KOPT-K1 (cell line): ENCODE measurements at regions not wholly inside any gene's neighbourhood (a gene's known extent, or its start where the extent isn't known, plus 50 kb on each side); places are given as distances from the start of the nearest gene placed in this dataset.

Source experiments
- H3K27ac ChIP-seq: fragments of 200-600 bp; sonication (generic); 2 replicates; pipeline ENCODE4 v1.5.1; 2016; ENCODE audit warnings: antibody characterized with exemption, mild to moderate bottlenecking, low read depth, low read length; ENCODE audit not compliant: poor library complexity, severe bottlenecking
- H3K36me3 ChIP-seq: fragments of 200-600 bp; sonication (generic); 2 replicates; pipeline ENCODE4 v1.5.1; 2017; ENCODE audit warnings: antibody characterized with exemption, mild to moderate bottlenecking, low read length, moderate library complexity; ENCODE audit not compliant: insufficient read depth
- H3K9me3 ChIP-seq: fragments of 200-600 bp; sonication (generic); 2 replicates; pipeline ENCODE4 v1.5.1; 2017; ENCODE audit warnings: antibody characterized with exemption, low read length, mild to moderate bottlenecking; ENCODE audit not compliant: insufficient read depth, poor library complexity, severe bottlenecking

DNA sequence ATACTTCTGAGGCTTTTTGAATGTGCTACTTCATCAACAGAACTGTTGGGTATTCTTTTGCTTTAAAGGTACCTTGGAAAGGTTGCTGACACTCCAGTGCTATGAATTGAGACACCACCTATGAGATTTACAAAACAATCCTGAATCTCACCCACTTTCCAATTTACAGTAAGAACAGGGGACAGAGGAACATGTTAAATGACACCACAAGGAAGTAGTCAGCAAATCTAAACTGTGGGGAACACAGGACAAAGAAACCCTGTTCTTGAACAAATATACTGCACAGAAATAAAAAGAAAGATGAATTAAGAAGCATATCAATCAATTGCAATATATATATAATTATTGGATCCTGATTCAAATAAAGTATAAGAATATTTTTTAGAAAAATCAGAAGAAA, 216.7 kb upstream of the ARID1B start:
- Histone ChIP-seq H3K27ac (no peak overlapping the region), H3K36me3 (no peaks in the 10 kb centered on the region), H3K9me3 (no peaks in the 10 kb centered on the region)

DNA sequence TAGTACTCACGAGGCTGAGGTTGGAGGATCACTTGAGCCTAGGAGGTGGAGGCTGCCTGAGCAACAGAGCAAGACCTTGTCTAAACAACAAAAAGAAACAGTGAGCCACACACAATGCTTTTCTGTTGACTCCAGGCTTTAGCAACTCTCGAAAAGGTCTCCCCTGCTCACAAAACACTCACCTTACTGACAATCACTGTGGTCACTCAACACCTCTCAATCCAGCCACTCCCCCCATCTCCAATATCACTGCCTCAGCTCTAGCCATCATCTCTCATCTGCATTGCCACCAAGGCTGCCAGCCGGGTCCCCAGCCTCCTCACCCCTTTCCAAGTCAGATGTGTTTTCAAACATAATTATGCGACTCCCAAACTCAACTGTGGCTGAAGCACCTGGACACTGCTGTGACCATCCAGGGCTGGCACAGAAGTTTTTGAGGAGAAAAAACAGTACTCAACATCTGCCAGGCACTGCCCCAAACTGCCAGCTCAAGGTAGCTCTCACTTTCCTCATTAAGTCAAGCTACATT, 218.0 kb upstream of the ARID1B start:
- Histone ChIP-seq H3K36me3 (no peaks in the 10 kb centered on the region), H3K27ac (no peak overlapping the region), H3K9me3 (no peaks in the 10 kb centered on the region)

DNA sequence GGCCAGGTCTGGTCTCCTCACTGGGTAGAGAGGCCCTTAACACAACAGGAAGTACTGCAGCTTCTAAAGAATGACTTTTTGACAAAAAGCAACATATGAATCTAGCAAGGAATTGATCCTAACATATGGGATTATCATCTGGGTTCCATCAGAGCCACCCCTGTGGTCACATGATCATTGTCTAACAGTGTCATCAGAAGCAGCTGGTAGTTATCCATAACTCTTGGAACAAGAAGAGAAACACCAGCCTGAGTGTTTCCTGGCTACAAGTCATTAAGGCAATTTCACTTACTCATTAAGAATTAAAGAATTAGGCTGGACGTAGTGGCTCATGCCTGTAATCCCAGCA, 219.3 kb upstream of the ARID1B start:
- Histone ChIP-seq H3K27ac (no peak overlapping the region), H3K36me3 (no peaks in the 10 kb centered on the region), H3K9me3 (no peaks in the 10 kb centered on the region)

DNA sequence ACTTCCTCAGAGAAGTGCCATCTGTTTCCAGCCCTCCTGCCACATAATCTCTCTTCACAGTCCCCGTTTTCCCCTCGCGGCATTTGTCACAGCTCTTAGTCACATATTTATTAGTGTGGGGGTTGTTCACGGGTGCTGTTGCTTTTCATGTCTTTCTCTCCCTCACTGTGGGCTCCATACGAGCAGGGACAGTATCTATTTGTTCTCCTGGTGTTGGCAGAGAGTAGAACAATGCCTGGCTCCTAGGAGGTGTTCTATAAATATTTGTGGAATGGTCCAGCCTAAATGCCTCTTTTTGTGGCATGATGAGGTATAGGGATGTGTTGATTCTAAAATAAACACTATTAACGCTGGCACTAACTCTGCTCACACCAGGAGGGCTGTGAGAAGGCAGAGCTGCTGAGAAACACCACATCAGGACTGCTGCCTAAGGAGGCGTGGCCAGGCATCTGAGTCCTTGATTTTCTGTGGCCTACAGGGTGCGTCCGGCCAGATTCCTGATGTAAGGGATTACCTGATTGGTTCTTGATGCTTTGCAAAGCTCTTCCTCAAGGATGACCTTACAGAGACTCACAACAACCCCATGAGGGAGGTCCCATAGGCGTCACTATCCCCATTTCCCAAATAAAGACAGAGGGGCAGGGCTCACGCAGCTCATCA, 219.8 kb upstream of the ARID1B start:
- Histone ChIP-seq H3K9me3 (no peaks in the 10 kb centered on the region), H3K36me3 (no peaks in the 10 kb centered on the region), H3K27ac (no peak overlapping the region)

DNA sequence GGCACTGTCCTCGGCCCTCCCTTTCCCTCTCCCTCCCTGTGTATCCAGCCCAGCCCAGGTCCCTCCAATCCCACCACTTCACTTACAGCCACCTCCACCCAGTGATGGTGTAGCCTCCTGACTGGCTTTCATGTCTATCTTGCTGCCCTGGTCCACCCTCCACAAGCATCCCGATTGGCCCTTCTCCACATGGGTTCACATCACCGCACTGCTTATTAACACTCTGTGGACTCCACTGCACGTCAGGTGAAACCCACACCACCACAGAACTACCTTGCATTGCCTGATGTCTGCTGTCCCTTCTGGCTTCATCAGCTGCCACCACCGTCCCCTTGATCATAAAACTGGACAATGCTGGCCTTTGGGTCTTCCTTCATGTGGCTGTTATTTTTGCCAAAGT, 220.4 kb upstream of the ARID1B start:
- Histone ChIP-seq H3K9me3 (no peaks in the 10 kb centered on the region), H3K36me3 (no peaks in the 10 kb centered on the region), H3K27ac (no peak overlapping the region)

DNA sequence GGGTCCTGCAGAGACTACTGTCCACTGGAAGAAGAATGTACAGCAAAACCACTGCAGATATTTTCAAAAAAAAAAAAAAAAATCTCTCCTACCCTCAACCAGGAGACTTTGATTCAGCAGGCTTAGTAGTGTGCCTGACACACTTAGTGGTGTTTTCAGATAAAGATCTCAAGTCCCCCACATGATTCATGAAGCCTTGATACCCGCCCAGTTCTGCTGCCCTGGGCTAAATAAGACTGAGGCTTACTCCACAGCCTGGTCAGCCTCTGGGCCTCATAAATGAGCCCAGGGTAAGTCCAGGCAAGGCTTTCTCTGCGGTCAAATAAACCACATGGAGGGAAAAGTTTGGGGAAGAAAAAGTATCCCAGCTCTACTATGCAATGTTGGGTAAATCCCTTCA, 222.1 kb upstream of the ARID1B start:
- no peaks in the 10 kb centered on the region for H3K36me3 ChIP-seq
- H3K9me3 ChIP-seq = no peaks in the 10 kb centered on the region

DNA sequence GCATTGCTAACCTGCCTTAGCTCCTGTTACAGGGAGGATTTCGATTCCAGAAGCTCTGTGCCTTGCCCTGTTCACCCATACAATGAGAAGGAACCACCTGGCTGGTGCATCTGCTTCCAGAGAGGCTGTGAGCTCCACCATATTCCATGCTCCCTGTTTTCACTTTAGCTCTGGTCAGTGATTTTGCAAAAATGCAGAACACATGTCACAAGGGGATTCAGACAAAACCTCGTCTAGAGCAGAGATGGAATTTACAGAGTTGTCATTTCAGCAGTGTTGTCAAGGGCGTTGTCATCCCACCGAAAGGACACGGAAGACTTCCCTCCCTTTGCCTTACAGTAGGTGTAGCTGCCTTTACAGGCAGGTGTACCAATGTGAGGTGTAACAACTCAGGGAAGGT, 223.0 kb upstream of the ARID1B start:
- no peaks in the 10 kb centered on the region for H3K36me3 ChIP-seq
- H3K9me3 ChIP-seq = no peaks in the 10 kb centered on the region
- no peak overlapping the region for H3K27ac ChIP-seq

More for the DNA sequence above, 222.1 kb upstream of the ARID1B start:
- H3K27ac ChIP-seq = no peak overlapping the region

DNA sequence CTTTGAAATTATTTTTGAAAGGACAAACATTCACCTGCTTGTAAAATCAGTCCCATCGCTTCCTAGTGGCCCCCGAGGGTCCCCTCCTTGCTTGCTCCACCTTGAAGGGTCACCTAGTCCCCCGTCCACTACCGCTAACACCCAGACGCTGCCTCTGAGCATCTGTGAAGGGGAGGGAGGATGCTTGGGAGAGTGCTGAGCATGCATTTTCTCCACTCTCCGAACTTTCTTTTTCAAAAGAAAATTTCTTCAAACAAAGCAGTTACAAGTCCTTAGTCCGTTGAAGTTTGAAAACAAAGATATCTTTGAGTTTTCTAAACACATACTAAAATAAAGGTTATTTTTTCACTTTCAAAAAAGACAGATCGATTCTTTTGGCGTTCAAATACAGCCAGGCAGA, 224.3 kb upstream of the ARID1B start:
- H3K36me3 ChIP-seq = no peaks in the 10 kb centered on the region
- no peaks in the 10 kb centered on the region for H3K9me3 ChIP-seq
- no peak overlapping the region for H3K27ac ChIP-seq

DNA sequence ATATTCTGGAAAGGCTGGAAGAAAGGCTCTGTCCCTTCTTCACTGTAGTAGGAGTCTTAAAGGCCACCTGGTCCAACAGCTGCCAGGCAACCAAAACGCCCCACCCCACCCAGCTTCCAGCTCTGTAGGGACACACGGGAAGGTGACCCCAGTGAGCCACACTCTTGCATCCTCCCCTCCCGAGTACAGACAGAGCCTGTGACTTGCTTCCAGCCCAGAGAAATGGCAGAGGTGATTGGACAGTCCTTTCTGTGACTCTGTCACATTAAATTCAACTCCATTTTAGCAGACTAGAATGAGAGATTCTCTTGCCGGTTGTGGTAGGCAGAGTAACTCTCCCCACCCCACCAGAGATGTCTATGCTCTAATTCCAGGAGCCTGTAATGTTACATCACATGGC, 226.2 kb upstream of the ARID1B start:
- no peaks in the 10 kb centered on the region for H3K9me3 ChIP-seq
- no peak overlapping the region for H3K27ac ChIP-seq
- no peaks in the 10 kb centered on the region for H3K36me3 ChIP-seq

DNA sequence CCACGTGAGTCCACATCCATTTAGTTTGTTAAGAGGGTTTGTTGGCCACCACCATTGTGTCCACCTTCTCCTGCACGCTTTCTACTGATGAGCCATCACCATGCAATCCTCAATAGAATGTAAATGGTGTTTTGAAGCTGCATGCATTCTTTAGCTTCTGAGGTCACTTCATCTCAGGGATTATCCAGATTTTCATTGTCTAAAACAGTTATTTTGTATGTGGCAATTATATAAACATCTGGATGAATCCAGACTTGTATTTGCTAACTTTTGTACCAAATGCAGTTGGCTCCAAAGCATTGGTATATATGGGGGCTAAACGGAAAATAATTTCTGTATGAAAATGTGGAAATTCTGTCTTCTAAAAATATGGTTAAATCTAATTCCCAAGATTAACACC, 231.2 kb upstream of the ARID1B start:
- H3K27ac ChIP-seq = no peak overlapping the region
- no peaks in the 10 kb centered on the region for H3K36me3 ChIP-seq
- no peaks in the 10 kb centered on the region for H3K9me3 ChIP-seq

DNA sequence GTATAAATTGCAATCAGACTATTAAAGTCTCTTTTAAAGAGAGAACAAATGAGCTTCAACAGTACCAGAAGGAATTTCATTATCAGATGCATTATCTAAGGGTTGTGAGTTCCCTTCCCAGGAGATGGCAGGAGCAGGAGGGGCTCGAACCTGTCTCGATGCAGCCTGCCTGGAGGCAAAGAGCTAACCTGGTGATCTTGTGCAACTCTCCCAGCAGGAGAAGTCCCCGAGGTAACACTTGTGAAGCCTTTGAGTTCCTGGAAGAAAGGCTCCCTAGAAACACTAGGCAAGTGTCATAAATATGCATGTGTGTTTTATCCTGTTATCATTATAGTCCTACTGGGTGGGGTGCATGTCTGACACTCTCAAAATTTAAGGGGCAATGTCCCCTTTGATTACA, 232.2 kb upstream of the ARID1B start:
- Histone ChIP-seq H3K36me3 (no peaks in the 10 kb centered on the region), H3K9me3 (no peaks in the 10 kb centered on the region), H3K27ac (no peak overlapping the region)

DNA sequence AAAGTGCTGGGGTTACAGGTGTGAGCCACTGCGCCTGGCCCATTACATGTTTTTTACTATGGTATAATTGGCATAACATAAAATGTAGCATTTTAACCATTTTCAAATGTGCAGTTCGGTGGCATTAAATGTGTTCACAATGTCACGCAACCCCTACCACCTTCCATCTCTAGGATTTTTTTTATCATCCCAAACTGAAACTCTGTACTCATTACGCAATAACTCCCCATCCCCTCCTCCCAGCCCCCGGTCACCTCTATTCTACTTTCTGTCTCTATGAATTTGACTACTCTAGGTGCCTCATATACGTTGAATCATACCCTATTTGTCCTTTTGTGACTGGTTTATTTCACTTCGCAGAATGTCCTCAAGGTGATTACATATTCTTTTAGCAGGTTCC, 233.1 kb upstream of the ARID1B start:
- H3K9me3 ChIP-seq = no peaks in the 10 kb centered on the region
- H3K27ac ChIP-seq = no peak overlapping the region
- H3K36me3 ChIP-seq = no peaks in the 10 kb centered on the region

DNA sequence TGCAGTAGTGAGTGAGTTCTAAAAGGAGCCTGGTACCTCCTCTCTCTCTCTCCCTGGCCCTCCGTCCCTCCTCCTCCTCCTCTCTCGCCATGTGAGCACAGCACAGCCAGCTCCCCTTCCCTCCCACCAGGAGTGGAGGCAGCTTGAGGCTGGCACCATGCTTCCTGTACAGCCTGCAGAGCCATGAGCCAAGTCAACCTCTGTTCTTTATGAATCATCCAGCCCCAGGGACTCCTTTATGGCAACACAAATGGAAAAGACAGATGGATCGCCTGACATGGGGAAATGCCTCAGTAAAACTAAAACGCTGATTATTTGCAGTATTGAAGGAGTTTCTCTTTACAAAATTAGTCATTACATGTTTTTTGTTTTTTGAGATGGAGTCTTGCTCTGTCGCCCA, 233.7 kb upstream of the ARID1B start:
- Histone ChIP-seq H3K9me3 (no peaks in the 10 kb centered on the region), H3K36me3 (no peaks in the 10 kb centered on the region), H3K27ac (no peak overlapping the region)

DNA sequence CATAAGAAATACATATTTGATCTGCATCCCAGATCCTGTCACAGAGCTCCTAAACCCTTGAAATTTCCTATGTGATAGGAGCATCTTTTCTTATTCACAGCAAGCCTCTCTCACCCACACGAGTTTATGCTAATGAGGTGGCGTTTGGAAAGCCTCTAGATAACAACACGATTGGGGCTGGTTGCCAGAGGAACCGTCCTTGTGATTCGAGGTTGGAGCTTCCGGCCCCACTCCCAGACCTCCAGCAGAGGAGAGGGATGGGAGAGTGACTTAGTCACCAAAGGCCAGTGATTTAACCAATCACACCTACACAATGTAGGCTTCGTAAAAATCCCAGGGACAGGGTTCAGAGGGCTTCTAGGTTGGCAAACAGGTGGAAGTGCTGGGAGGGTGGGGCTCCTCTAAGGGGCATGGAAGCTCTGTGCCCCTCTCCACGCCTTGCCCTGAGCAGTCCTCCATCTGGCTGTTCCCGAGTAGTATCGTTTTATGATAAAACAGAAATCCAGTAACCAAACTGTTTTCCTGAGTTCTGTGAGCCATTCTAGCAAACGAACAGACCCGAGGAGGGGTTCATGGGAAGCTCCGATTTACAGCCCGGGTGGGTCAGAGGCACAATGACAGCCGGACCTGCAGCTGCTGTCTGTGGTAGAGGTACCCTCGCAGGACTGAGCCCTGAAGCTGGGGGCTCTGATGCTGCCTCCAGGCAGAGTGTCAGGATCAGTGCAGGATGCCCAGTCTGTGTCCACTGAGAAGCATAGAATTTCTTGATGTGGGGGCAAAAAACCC, 238.1 kb upstream of the ARID1B start:
- Histone ChIP-seq H3K9me3 (peaks cover 11% of the 10 kb centered on the region), H3K36me3 (no peaks in the 10 kb centered on the region), H3K27ac (no peak overlapping the region)

DNA sequence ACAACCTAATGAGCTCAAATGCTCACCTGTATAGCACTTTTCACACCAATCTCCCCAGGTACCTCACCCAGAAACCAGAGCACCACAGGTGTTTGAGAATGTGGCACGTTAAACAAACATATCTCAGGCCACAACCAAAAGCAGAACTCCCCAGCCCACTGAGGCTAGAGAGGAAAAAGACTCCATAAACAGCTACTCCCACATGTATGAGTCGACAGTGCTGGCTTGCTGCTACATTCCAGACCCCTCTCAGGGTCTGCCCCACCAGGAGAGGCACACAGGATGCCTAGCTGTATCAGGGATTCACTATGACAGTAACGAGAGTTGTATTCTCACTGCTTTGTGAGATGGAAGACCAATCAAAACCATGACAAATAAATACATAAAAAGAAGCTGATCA, 242.6 kb upstream of the ARID1B start:
- H3K36me3 ChIP-seq = no peaks in the 10 kb centered on the region
- peaks cover 11% of the 10 kb centered on the region for H3K9me3 ChIP-seq
- H3K27ac ChIP-seq = no peak overlapping the region
